C4-2B (cell line): ENCODE measurements at regions not wholly inside any gene's neighbourhood (a gene's known extent, or its start where the extent isn't known, plus 50 kb on each side); places are given as distances from the start of the nearest gene placed in this dataset.

ENCODE experiments used
- H3K27ac ChIP-seq: fragments of 450-650 bp; 2 replicates; pipeline ENCODE4 v1.5.1; 2017
- CTCF ChIP-seq: fragments of 450-650 bp; conservative IDR thresholded peaks from 2 replicates; pipeline ENCODE4 v1.5.1; 2017; ENCODE audit warnings: mild to moderate bottlenecking
- ZFX ChIP-seq: fragments of 450-650 bp; IDR thresholded peaks from 2 replicates; pipeline ENCODE4 v1.6.1; 2017

DNA sequence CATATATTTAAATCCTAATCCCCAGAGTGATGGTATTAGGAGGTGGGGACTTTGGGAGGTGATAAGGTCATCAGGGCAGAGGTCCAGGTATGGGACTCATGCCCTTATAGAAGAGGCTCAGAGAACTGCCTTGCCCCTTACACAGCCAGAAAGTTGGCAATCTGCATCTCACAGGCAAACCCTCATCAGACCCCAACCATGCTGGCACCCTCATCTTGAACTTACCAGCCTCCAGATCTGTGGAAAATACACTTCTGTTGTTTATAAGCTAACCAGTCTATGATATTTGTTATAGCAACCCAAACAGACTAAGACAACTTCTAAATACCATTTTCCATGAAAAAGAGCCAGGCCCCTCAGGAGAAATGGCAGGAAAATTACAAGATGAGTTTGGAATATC is 69.3 kb upstream of the PRDX6 start:
- H3K27ac ChIP-seq: no peak overlapping the region
- TF ChIP-seq CTCF (no peak), ZFX (no peak)

- no peak overlapping the region for H3K27ac ChIP-seq
- peak; percentile 15; the same call in 1 of the 2 replicates for TF ChIP-seq CTCF
- no peak for TF ChIP-seq ZFX
Observed at GRCh38 chr1:173408886-173409285, 68.2 kb upstream of the PRDX6 start.

DNA sequence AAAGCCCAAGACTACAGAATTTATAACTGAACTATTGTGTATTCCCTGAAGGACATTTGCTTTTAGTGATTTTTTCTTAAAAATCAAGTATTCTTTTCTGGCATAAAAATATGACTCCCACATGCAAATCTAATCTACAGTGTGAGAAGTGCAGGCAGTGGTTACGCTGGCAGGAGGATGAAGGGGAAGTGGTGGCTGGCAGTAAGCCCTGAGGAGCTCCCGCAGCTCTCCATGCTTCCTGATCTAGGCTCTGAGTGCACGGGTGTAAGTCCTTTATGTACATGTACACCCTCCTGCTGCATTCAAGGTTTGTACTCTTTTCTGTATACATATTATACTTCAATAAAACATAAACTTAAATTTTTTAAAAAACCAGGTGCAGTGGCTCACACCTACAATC is 67.5 kb upstream of the PRDX6 start:
- TF ChIP-seq ZFX: no peak
- TF ChIP-seq CTCF: no peak
- no peak overlapping the region for H3K27ac ChIP-seq

DNA sequence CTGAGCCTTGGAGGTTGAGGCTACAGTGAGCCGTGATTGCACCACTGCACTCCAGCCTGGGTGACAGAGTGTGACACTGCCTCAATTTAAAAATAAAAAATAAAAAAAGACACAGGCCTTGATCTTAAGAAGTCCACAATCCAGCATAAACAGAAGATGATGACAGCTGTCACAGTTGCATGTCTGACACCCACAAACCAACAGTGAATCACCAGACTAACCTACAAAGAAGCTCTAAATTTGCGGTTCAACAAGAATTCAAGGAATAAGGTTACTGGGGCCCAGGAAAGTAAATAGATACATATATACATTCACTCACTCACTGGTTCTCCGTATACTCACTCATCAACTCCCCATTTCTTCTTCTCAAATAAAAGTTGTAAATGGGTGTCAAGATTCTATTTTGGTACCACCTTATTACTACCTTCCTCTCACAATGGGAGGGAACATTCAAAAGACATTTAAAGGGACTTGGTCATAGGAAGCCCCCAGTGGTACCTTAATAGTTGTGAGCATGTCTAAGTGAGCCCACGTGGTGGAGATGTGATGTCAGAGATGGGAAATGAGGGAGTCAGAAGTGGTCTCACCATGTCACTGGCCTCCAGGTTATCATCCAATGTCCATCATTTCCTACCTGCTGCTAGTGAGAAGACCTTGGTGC is 66.9 kb upstream of the PRDX6 start:
- no peak overlapping the region for H3K27ac ChIP-seq

GRCh38 chr1:173410794-173411236 is 66.3 kb upstream of the PRDX6 start:
- TF ChIP-seq CTCF: no peak
- no peak for TF ChIP-seq ZFX
- no peak overlapping the region for H3K27ac ChIP-seq

More for the DNA sequence above, 66.9 kb upstream of the PRDX6 start:
- TF ChIP-seq ZFX (no peak), CTCF (no peak)

DNA sequence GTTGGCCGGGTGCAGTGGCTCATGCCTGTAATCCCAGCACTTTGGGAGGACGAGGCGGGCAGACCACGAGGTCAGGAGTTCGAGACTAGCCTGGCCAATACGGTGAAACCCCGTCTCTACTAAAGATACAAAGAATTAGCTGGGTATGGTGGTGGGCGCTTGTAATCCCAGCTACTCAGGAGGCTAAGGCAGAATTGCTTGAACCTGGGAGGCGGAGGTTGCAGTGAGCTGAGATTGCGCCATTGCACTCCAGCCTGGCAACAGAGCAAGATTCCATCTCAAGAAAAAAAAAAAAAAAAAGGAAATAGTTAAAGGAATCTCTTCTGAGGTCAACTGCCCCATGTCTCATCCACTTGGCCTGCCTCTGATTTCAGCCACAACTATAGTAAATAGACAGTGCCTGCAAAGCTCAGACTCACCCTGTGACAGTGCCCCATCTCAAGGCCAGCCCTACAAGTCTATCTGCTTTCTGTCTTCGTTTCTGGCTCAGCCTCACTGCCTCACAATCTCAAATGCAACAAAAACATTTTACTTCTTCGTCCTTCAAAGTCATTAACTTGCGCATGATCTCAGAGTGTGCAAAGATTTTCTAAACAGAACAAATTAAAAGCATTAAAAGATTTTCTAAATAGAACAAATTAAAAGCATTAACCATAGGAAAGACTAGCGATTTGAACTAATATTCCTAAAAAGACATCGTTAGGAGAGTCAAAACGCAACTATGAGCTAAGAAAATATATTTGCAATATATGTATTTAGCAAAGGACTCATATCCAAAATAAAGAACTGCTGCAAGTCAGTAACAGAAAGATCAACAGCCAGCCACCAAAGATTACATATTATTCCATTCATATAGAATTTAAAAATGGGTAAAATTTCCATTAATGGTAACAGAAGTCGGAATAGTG is 65.0 kb upstream of the PRDX6 start:
- TF ChIP-seq ZFX (no peak), CTCF (no peak)
- H3K27ac ChIP-seq: no peak overlapping the region

DNA sequence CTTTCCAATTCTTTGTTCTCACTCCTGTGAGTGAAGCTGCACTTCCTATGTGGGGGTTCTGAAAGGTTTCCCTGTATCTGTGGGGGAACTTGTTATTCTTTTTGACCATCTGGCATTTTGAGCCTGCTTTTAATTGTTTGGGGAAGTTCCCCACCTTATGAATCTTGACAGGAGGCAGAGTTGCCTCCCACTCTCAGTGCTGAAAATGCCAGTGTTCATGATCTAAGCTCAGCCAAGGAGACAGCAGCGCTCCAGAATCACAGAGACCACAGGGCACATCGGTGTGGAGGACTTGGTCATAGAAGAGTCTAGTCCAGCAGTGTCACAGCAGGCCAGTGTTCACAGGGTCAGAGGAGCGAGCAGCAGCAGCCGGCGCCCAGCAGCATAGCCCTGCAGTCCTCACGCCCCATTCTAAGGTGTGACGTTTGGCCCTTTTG is 63.8 kb upstream of the PRDX6 start:
- H3K27ac ChIP-seq: no peak overlapping the region
- TF ChIP-seq ZFX: no peak
- no peak for TF ChIP-seq CTCF
